ENCODE measurements at regions not wholly inside any gene's neighbourhood (a gene's known extent, or its start where the extent isn't known, plus 50 kb on each side); places are given as distances from the start of the nearest gene placed in this dataset.

DNA sequence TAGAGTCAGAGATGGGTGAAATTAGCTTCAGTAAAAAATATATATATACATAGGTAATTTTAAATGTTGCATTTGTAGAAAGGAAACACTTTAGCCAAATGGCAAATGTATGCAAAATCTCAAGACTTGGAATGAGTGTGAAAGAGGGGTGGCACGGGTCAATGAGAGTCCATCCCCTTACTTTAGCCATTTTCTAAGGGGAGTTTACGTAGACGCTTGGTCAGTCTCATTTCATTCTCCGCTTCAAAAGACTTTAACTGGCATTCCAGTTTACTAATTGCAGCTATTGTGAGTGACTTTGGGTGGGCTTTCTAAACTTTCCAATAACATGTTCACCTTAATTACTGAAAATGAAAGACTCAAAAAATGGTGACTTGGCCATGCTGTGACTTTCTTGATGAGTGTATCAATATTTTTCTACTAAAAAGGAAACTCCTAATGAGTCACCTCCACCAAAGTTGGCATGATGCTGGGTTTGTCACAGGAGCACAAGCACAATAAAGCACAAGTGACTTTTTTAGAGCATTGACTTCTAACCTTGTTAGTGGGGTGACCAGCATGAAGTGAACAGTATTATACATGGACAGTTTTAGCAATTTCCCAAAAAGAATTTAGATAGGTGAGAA lies 356.0 kb upstream of the RASGEF1B start (continued):
- TF ChIP-seq RAD21 (IDR thresholded peaks at IDR 0.05 in 1 of 2, conservative IDR thresholded peaks at IDR 0.05 in 1 of 2; ENCODE audit: low read depth in 2 of 2, low read length in 2 of 2), result no peak
- TF ChIP-seq POLR2A (IDR thresholded peaks at IDR 0.05; ENCODE audit: control extremely low read depth in 1 of 2, low read depth in 2 of 2, low read length in 2 of 2), result no peak
- TF ChIP-seq CHD1 (IDR thresholded peaks at IDR 0.05; ENCODE audit: low read depth, low read length), result no peak
- no peak for TF ChIP-seq ASH2L (IDR thresholded peaks at IDR 0.05; ENCODE audit: low read length)

Measured in H1 (cell line).